CMK (cell line): ENCODE measurements at regions not wholly inside any gene's neighbourhood (a gene's known extent, or its start where the extent isn't known, plus 50 kb on each side); places are given as distances from the start of the nearest gene placed in this dataset.

Experiments used
- DNase-seq: peaks from one replicate; pipeline ENCODE4 v3.0.0-alpha.2; 2010; ENCODE audit warnings: low read depth

- no peak for DNase-seq
Observed at GRCh38 chr6:6891949-6892461, 215.8 kb upstream of the RREB1 start.

- no peak for DNase-seq
Observed at GRCh38 chr6:6892744-6893583, 214.8 kb upstream of the RREB1 start.

- DNase-seq: no peak
Observed at GRCh38 chr6:6893701-6894100, 214.1 kb upstream of the RREB1 start.

GRCh38 chr6:6895929-6896328, 211.8 kb upstream of the RREB1 start:
- DNase-seq: no peak

- no peak for DNase-seq
Observed at GRCh38 chr6:6897140-6897539, 210.6 kb upstream of the RREB1 start.

GRCh38 chr6:6900569-6901204, 207.1 kb upstream of the RREB1 start:
- DNase-seq: no peak

GRCh38 chr6:6901205-6901719, 206.5 kb upstream of the RREB1 start:
- DNase-seq: no peak

GRCh38 chr6:6901945-6902344, 205.8 kb upstream of the RREB1 start:
- no peak for DNase-seq

- DNase-seq: peak; percentile 44
Observed at GRCh38 chr6:6905961-6906518, 201.7 kb upstream of the RREB1 start.

- DNase-seq: no peak
Observed at GRCh38 chr6:6906570-6907213, 201.1 kb upstream of the RREB1 start.

- DNase-seq: no peak
Observed at GRCh38 chr6:6907286-6907685, 200.5 kb upstream of the RREB1 start.

GRCh38 chr6:6908121-6908520, 199.6 kb upstream of the RREB1 start:
- DNase-seq: no peak

- DNase-seq: no peak
Observed at GRCh38 chr6:6909111-6909510, 198.7 kb upstream of the RREB1 start.

GRCh38 chr6:6910734-6911295, 196.9 kb upstream of the RREB1 start:
- DNase-seq: no peak

- DNase-seq: no peak
Observed at GRCh38 chr6:6911391-6911790, 196.4 kb upstream of the RREB1 start.

- no peak for DNase-seq
Observed at GRCh38 chr6:6912817-6913744, 194.7 kb upstream of the RREB1 start.

- DNase-seq: no peak
Observed at GRCh38 chr6:6915219-6915618, 192.5 kb upstream of the RREB1 start.

- DNase-seq: no peak
Observed at GRCh38 chr6:6915813-6916547, 191.8 kb upstream of the RREB1 start.

GRCh38 chr6:6916598-6916997, 191.2 kb upstream of the RREB1 start:
- DNase-seq: no peak
